ENCODE measurements at regions not wholly inside any gene's neighbourhood (a gene's known extent, or its start where the extent isn't known, plus 50 kb on each side); places are given as distances from the start of the nearest gene placed in this dataset.

- H2BK5ac ChIP-seq (ENCODE audit: low read depth, low read length, poor library complexity, severe bottlenecking) = peak overlapping the region; percentile 97
- H3K4me3 ChIP-seq (ENCODE audit: insufficient read depth, low read depth, low read length) = no peak overlapping the region
- BruUV-seq (replicated peaks) = no TSS peak
- TF ChIP-seq RAD21 (IDR thresholded peaks at IDR 0.05; ENCODE audit: low read length) (peak; percentile 25; the same call in 1 of the 2 replicates), MAFK (IDR thresholded peaks at IDR 0.05; ENCODE audit: low read depth, low read length) (no peak), CTCF (conservative IDR thresholded peaks at IDR 0.05; ENCODE audit: low read depth, low read length) (peak; percentile 27; the same call in 1 of the 2 replicates)
- H3K9me1 ChIP-seq (ENCODE audit: insufficient read depth, low read length) = peaks cover 28% of the 10 kb centered on the region
- DNase-seq = peak; percentile 77
- H3K36me3 ChIP-seq (ENCODE audit: control insufficient read depth, insufficient read depth, low read length) = no peaks in the 10 kb centered on the region
- no peak overlapping the region; the same call in 1 of the 2 replicates for H3K23ac ChIP-seq (ENCODE audit: low read depth, low read length)
- peak overlapping the region; percentile 81 for H2BK15ac ChIP-seq (ENCODE audit: low read depth, low read length)
- H2AK5ac ChIP-seq (ENCODE audit: low read depth, low read length) = 0 out of 2 replicates have a peak overlapping the region, but pooled peaks have one; percentile 73
- H3K9ac ChIP-seq (ENCODE audit: low read depth, low read length) = no peak overlapping the region
- intact Hi-C loops (cut with micrococcal nuclease) (no loop called here), dilution Hi-C loops (cut with HindIII; ENCODE audit: low sequenced_read_pairs, unreplicated experiment) (no loop called here), in situ Hi-C loops (cut with MboI; ENCODE audit: low sequenced_read_pairs) (no loop called here)
- H2AK9ac ChIP-seq (replicated peaks; ENCODE audit: low read depth, low read length, poor library complexity) = no peak overlapping the region
- H3K27me3 ChIP-seq (ENCODE audit: control insufficient read depth, insufficient read depth, low read length) = no peaks in the 10 kb centered on the region
- H3K79me1 ChIP-seq (ENCODE audit: low read depth in 1 of 2, low read length in 2 of 2) = peaks cover 0 to 4% of the 10 kb centered on the region in 2 experiments; a peak in 1 of 4 replicates
- POLR2A ChIA-PET (ENCODE audit: unreplicated experiment) = interaction anchor here (0.6 to 2.5 kb wide), 2 partner anchors 69 to 196 kb away, joined by 4 to 17 read pairs; partner anchors contain the start of gene F3
- no peaks in the 10 kb centered on the region for H4K20me1 ChIP-seq (ENCODE audit: insufficient read depth, low read length)
- CTCF ChIA-PET = interaction anchor here (1.0 kb wide), 1 partner anchor 40 kb away, joined by 3 read pairs; no protein-coding TSS in a partner anchor
- peak overlapping the region; percentile 64; the same call in 1 of the 2 replicates for H3K14ac ChIP-seq (replicated peaks; ENCODE audit: low read depth, low read length)
- H2BK20ac ChIP-seq (ENCODE audit: low read depth, low read length) = peak overlapping the region; percentile 97
- no peak overlapping the region for H3K56ac ChIP-seq (ENCODE audit: extremely low read depth, insufficient read depth, low read length)
- peak overlapping the region; percentile 90; the same call in 1 of the 2 replicates for H3K4ac ChIP-seq (ENCODE audit: low read depth, low read length)
- ATAC-seq (ENCODE audit: low read depth) = peak; percentile 44
- peaks cover 32% of the 10 kb centered on the region for H3K4me1 ChIP-seq (ENCODE audit: control insufficient read depth, insufficient read depth, low read length)
- no CpG with 5 or more reads among the region's 3 CpGs for WGBS, 2 experiments (ENCODE audit: extremely low coverage in 2 of 2, insufficient read length in 1 of 2)
- H2BK120ac ChIP-seq (ENCODE audit: low read depth, low read length) = peak overlapping the region; percentile 93
- H3K27ac ChIP-seq (ENCODE audit: insufficient read depth, low read length) = no peak overlapping the region
- no peak overlapping the region; the same call in 1 of the 2 replicates for H3K4me2 ChIP-seq (ENCODE audit: low read depth, low read length)
- H4K8ac ChIP-seq (ENCODE audit: low read depth in 2 of 2, low read length in 2 of 2) = peak overlapping the region; percentile 24 to 86
- peak overlapping the region; percentile 95; the same call in 1 of the 2 replicates for H4K5ac ChIP-seq (ENCODE audit: low read depth, low read length)
- peak overlapping the region; percentile 82; the same call in 1 of the 2 replicates for H4K91ac ChIP-seq (ENCODE audit: insufficient read depth, low read depth, low read length)
- H3K9me3 ChIP-seq (ENCODE audit: control insufficient read depth, insufficient read depth, low read length) = no peaks in the 10 kb centered on the region
- H3K18ac ChIP-seq (ENCODE audit: low read depth, low read length) = peak overlapping the region; percentile 94; the same call in 1 of the 2 replicates
- H2AFZ ChIP-seq (replicated peaks; ENCODE audit: low read length, poor library complexity) = no peak overlapping the region
These were observed 81.8 kb upstream of the SLC44A3 start for GRCh38 chr1:94738371-94738770.
